ENCODE measurements at regions not wholly inside any gene's neighbourhood (a gene's known extent, or its start where the extent isn't known, plus 50 kb on each side); places are given as distances from the start of the nearest gene placed in this dataset.

GRCh38 chr4:142927721-142928120, 81.6 kb upstream of the INPP4B start:
- TF ChIP-seq CTCF (IDR thresholded peaks at IDR 0.05; ENCODE audit: unreplicated experiment): no peak
- H3K27ac Mint-ChIP-seq (ENCODE audit: unreplicated experiment): no peak overlapping the region

GRCh38 chr4:142929526-142929925, 83.4 kb upstream of the INPP4B start:
- no peak overlapping the region for H3K27ac Mint-ChIP-seq (ENCODE audit: unreplicated experiment)
- H3K27me3 Mint-ChIP-seq (ENCODE audit: unreplicated experiment): no peaks in the 10 kb centered on the region
- peaks cover 3% of the 10 kb centered on the region for H3K4me1 Mint-ChIP-seq (ENCODE audit: unreplicated experiment)
- no peak overlapping the region for H3K4me3 Mint-ChIP-seq (ENCODE audit: unreplicated experiment)
- H3K9me3 Mint-ChIP-seq (ENCODE audit: unreplicated experiment): no peaks in the 10 kb centered on the region
- DNase-seq (ENCODE audit: low spot score): no peak
- no peak for TF ChIP-seq CTCF (IDR thresholded peaks at IDR 0.05; ENCODE audit: unreplicated experiment)
- H3K36me3 Mint-ChIP-seq (ENCODE audit: low read depth, unreplicated experiment): no peaks in the 10 kb centered on the region

More at GRCh38 chr4:142927721-142928120, 81.6 kb upstream of the INPP4B start:
- Mint-ChIP-seq H3K4me3 (ENCODE audit: unreplicated experiment) (no peak overlapping the region), H3K27me3 (ENCODE audit: unreplicated experiment) (no peaks in the 10 kb centered on the region), H3K36me3 (ENCODE audit: low read depth, unreplicated experiment) (no peaks in the 10 kb centered on the region), H3K4me1 (ENCODE audit: unreplicated experiment) (peaks cover 3% of the 10 kb centered on the region), H3K9me3 (ENCODE audit: unreplicated experiment) (no peaks in the 10 kb centered on the region)
- no peak for DNase-seq (ENCODE audit: low spot score)

GRCh38 chr4:142933207-142933606, 87.1 kb upstream of the INPP4B start:
- no peak overlapping the region for H3K4me3 Mint-ChIP-seq (ENCODE audit: unreplicated experiment)
- no peak for DNase-seq (ENCODE audit: low spot score)
- TF ChIP-seq CTCF (IDR thresholded peaks at IDR 0.05; ENCODE audit: unreplicated experiment): no peak

GRCh38 chr4:142940425-142941330, 94.6 kb upstream of the INPP4B start:
- peaks cover 2% of the 10 kb centered on the region for H3K4me1 Mint-ChIP-seq (ENCODE audit: unreplicated experiment)
- peaks cover 4% of the 10 kb centered on the region for H3K36me3 Mint-ChIP-seq (ENCODE audit: low read depth, unreplicated experiment)
- no peak overlapping the region for H3K4me3 Mint-ChIP-seq (ENCODE audit: unreplicated experiment)
- no peak for DNase-seq (ENCODE audit: low spot score)
- H3K9me3 Mint-ChIP-seq (ENCODE audit: unreplicated experiment): no peaks in the 10 kb centered on the region
- H3K27me3 Mint-ChIP-seq (ENCODE audit: unreplicated experiment): no peaks in the 10 kb centered on the region
- no peak overlapping the region for H3K27ac Mint-ChIP-seq (ENCODE audit: unreplicated experiment)
- no peak for TF ChIP-seq CTCF (IDR thresholded peaks at IDR 0.05; ENCODE audit: unreplicated experiment)

More at GRCh38 chr4:142933207-142933606, 87.1 kb upstream of the INPP4B start:
- Mint-ChIP-seq H3K36me3 (ENCODE audit: low read depth, unreplicated experiment) (no peaks in the 10 kb centered on the region), H3K27ac (ENCODE audit: unreplicated experiment) (no peak overlapping the region), H3K4me1 (ENCODE audit: unreplicated experiment) (peaks cover 3% of the 10 kb centered on the region), H3K9me3 (ENCODE audit: unreplicated experiment) (no peaks in the 10 kb centered on the region), H3K27me3 (ENCODE audit: unreplicated experiment) (no peaks in the 10 kb centered on the region)

- Mint-ChIP-seq H3K9me3 (ENCODE audit: unreplicated experiment) (no peaks in the 10 kb centered on the region), H3K36me3 (ENCODE audit: low read depth, unreplicated experiment) (peaks cover 4% of the 10 kb centered on the region)
Observed at GRCh38 chr4:142944565-142944964, 98.5 kb upstream of the INPP4B start.

More at GRCh38 chr4:142944565-142944964, 98.5 kb upstream of the INPP4B start:
- no peak overlapping the region for H3K4me3 Mint-ChIP-seq (ENCODE audit: unreplicated experiment)
- no peaks in the 10 kb centered on the region for H3K27me3 Mint-ChIP-seq (ENCODE audit: unreplicated experiment)
- no peak for TF ChIP-seq CTCF (IDR thresholded peaks at IDR 0.05; ENCODE audit: unreplicated experiment)
- peaks cover 10% of the 10 kb centered on the region for H3K4me1 Mint-ChIP-seq (ENCODE audit: unreplicated experiment)
- DNase-seq (ENCODE audit: low spot score): no peak
- no peak overlapping the region for H3K27ac Mint-ChIP-seq (ENCODE audit: unreplicated experiment)
